HT1080 (cell line): ENCODE measurements at regions not wholly inside any gene's neighbourhood (a gene's known extent, or its start where the extent isn't known, plus 50 kb on each side); places are given as distances from the start of the nearest gene placed in this dataset.

Experiments
- DNase-seq: peaks from one replicate; pipeline ENCODE4 v3.0.0-alpha.2; 2015; ENCODE audit warnings: low read depth

- no peak for DNase-seq
These were observed 61.6 kb upstream of the GYPA start for GRCh38 chr4:144202081-144202480.

- no peak for DNase-seq
These were observed 62.6 kb upstream of the GYPA start for GRCh38 chr4:144203155-144203554.

GRCh38 chr4:144204431-144204830 is 63.9 kb upstream of the GYPA start:
- DNase-seq, result no peak

- DNase-seq, result no peak
These were observed 66.2 kb upstream of the GYPA start for GRCh38 chr4:144206711-144207110.

- DNase-seq, result no peak
These were observed 67.6 kb upstream of the GYPA start for GRCh38 chr4:144208074-144208473.

- DNase-seq, result no peak
These were observed 69.0 kb upstream of the GYPA start for GRCh38 chr4:144209491-144209890.

GRCh38 chr4:144213371-144213770 is 72.9 kb upstream of the GYPA start:
- no peak for DNase-seq

GRCh38 chr4:144223149-144223548 is 82.6 kb upstream of the GYPA start:
- DNase-seq, result no peak

- DNase-seq, result no peak
These were observed 83.1 kb upstream of the GYPA start for GRCh38 chr4:144223661-144224060.

- no peak for DNase-seq
These were observed 118.8 kb upstream of the GYPA start for GRCh38 chr4:144259285-144259684.

- DNase-seq, result no peak
These were observed 126.6 kb upstream of the GYPA start for GRCh38 chr4:144267084-144267483.

- no peak for DNase-seq
These were observed 140.2 kb upstream of the GYPA start for GRCh38 chr4:144280688-144281087.

GRCh38 chr4:144283526-144283925 is 143.0 kb upstream of the GYPA start:
- DNase-seq, result no peak

- DNase-seq, result no peak
These were observed 143.5 kb upstream of the GYPA start for GRCh38 chr4:144284026-144284425.

GRCh38 chr4:144288011-144288903 is 147.7 kb upstream of the GYPA start:
- DNase-seq, result peak; percentile 48

GRCh38 chr4:144289667-144290428 is 149.3 kb upstream of the GYPA start:
- DNase-seq, result no peak

- DNase-seq, result no peak
These were observed 150.6 kb upstream of the GYPA start for GRCh38 chr4:144291164-144291563.

GRCh38 chr4:144294211-144294610 is 153.7 kb upstream of the GYPA start:
- DNase-seq, result no peak

GRCh38 chr4:144295286-144295995 is 154.9 kb upstream of the GYPA start:
- DNase-seq, result peak; percentile 21

GRCh38 chr4:144296941-144297340 is 156.4 kb upstream of the GYPA start:
- no peak for DNase-seq

- DNase-seq, result no peak
These were observed 158.0 kb upstream of the GYPA start for GRCh38 chr4:144298519-144298918.

- DNase-seq, result no peak
These were observed 160.1 kb upstream of the GYPA start for GRCh38 chr4:144300616-144301015.
